Hepatocyte (in vitro differentiated cells): ENCODE measurements at regions not wholly inside any gene's neighbourhood (a gene's known extent, or its start where the extent isn't known, plus 50 kb on each side); places are given as distances from the start of the nearest gene placed in this dataset.
A peak's percentile ranks its signal among the peaks of the same experiment; 100 is the strongest.

Experiments used
- DNase-seq: peaks from one replicate; pipeline ENCODE4 v3.0.0-alpha.2; 2016; ENCODE audit warnings: low spot score
- H2AFZ ChIP-seq: fragments of 200-600 bp; sonication (generic); 2 replicates; pipeline ENCODE4 v1.6.0; 2016; ENCODE audit warnings: antibody characterized with exemption, mild to moderate bottlenecking
- H3K27ac ChIP-seq: fragments of 200-600 bp; sonication (generic); 2 replicates; pipeline ENCODE4 v1.5.1; 2016; ENCODE audit warnings: mild to moderate bottlenecking
- H3K27me3 ChIP-seq: fragments of 200-600 bp; sonication (generic); 2 replicates; pipeline ENCODE4 v1.6.1; 2016
- H3K36me3 ChIP-seq: fragments of 200-600 bp; sonication (generic); replicated peaks from 2 replicates; pipeline ENCODE4 v1.5.1; 2016; ENCODE audit warnings: low read depth; ENCODE audit not compliant: insufficient read depth
- H3K4me1 ChIP-seq: fragments of 200-600 bp; sonication (generic); 2 replicates; pipeline ENCODE4 v1.5.1; 2016; ENCODE audit warnings: mild to moderate bottlenecking, moderate library complexity; ENCODE audit not compliant: insufficient read depth
- H3K4me2 ChIP-seq: fragments of 200-600 bp; sonication (generic); 2 replicates; pipeline ENCODE4 v1.6.0; 2016
- H3K4me3 ChIP-seq: fragments of 200-600 bp; sonication (generic); 2 replicates; pipeline ENCODE4 v1.5.1; 2016; ENCODE audit warnings: mild to moderate bottlenecking
- H3K79me2 ChIP-seq: fragments of 200-600 bp; sonication (generic); 2 replicates; pipeline ENCODE4 v1.6.0; 2017; ENCODE audit warnings: mild to moderate bottlenecking
- H3K9me2 ChIP-seq: fragments of 200-600 bp; sonication (generic); replicated peaks from 2 replicates; pipeline ENCODE4 v1.6.0; 2017; ENCODE audit warnings: mild to moderate bottlenecking; ENCODE audit not compliant: insufficient read depth
- H3K9me3 ChIP-seq: fragments of 200-600 bp; sonication (generic); 2 replicates; pipeline ENCODE4 v1.5.1; 2016; ENCODE audit warnings: low read depth, mild to moderate bottlenecking
- H4K20me1 ChIP-seq: fragments of 200-600 bp; sonication (generic); 2 replicates; pipeline ENCODE4 v1.6.0; 2016; ENCODE audit warnings: mild to moderate bottlenecking; ENCODE audit not compliant: insufficient read depth, poor library complexity, severe bottlenecking
- CTCF ChIP-seq: fragments of 200-600 bp; sonication (generic); IDR thresholded peaks from 2 replicates; pipeline ENCODE4 v1.5.1; 2016; ENCODE audit warnings: antibody characterized with exemption, mild to moderate bottlenecking; ENCODE audit not compliant: poor library complexity
- EZH2 ChIP-seq: fragments of 200-600 bp; sonication (generic); IDR thresholded peaks from 2 replicates; pipeline ENCODE4 v1.6.1; 2016; ENCODE audit warnings: antibody characterized with exemption, mild to moderate bottlenecking, borderline replicate concordance
- EZH2phosphoT487 ChIP-seq: fragments of 200-600 bp; sonication (generic); IDR thresholded peaks from one replicate; pipeline ENCODE4 v1.6.1; 2018; ENCODE audit warnings: antibody characterized with exemption, mild to moderate bottlenecking, low read depth, moderate library complexity; ENCODE audit not compliant: unreplicated experiment, severe bottlenecking
- WGBS: methylation state at CpG from one replicate; pipeline ENCODE4 v1.1.6; 2016; ENCODE audit warnings: low lambda C conversion rate; ENCODE audit errors: missing lambda C conversion rate; 5-methylcytosine and 5-hydroxymethylcytosine counted together

DNA sequence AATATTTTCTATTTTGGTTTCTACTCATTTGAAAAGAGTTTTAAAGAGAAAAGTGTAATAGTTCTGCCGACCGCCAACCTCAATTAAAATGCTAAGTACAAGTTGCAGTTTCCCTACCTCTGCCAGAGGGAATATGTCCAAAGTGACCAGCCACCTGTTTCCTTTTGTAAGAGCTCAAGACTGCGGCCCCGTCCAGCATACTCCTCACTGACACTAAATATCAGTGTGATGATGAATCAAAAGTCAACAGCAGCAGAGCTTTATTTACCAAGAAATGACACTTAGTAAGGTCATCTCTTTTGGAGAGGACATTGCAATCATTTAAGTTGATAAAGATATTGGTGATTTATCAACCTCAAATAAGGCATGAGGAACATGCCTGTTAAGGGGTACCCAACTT, 57.4 kb upstream of the NRIP1 start:
- no peak overlapping the region for H3K4me3 ChIP-seq
- H3K9me2 ChIP-seq: no peaks in the 10 kb centered on the region
- H3K9me3 ChIP-seq: no peaks in the 10 kb centered on the region
- H3K79me2 ChIP-seq: no peaks in the 10 kb centered on the region
- H4K20me1 ChIP-seq: no peaks in the 10 kb centered on the region
- peak overlapping the region; percentile 67 for H3K27ac ChIP-seq
- TF ChIP-seq EZH2phosphoT487 (no peak), CTCF (no peak), EZH2 (no peak)
- DNase-seq: peak; percentile 22
- peak overlapping the region; percentile 47 for H2AFZ ChIP-seq
- H3K36me3 ChIP-seq: no peaks in the 10 kb centered on the region
- peak overlapping the region; percentile 24 for H3K4me2 ChIP-seq
- H3K4me1 ChIP-seq: peaks cover 11% of the 10 kb centered on the region
- no peaks in the 10 kb centered on the region for H3K27me3 ChIP-seq
- 43% methylated on average over 4 of the region's 4 CpGs for WGBS

DNA sequence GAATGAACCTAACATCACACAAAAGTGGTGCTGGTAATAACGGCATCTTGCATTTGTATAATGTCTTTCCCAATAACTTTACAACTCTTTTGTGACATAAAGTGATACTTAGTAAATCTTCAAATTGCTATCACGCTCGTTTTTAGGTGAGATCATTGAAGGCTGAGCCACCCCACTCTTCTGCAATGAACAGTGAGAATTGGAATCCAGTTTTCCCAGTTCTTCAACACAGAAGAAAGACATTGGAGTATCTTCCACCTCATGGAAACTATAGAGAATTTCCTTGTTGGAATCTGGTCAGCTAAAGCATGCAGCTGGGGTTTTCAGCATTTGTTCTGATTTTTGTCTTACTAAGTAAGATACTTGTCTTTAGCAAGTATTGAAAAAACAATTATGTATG, 59.9 kb upstream of the NRIP1 start:
- no peaks in the 10 kb centered on the region for H3K79me2 ChIP-seq
- H3K27me3 ChIP-seq: no peaks in the 10 kb centered on the region
- TF ChIP-seq CTCF: no peak
- no peak for TF ChIP-seq EZH2
- no peaks in the 10 kb centered on the region for H3K36me3 ChIP-seq
- H3K27ac ChIP-seq: no peak overlapping the region
- H3K9me3 ChIP-seq: no peaks in the 10 kb centered on the region
- no peaks in the 10 kb centered on the region for H3K9me2 ChIP-seq
- DNase-seq: no peak
- peaks cover 11% of the 10 kb centered on the region for H3K4me1 ChIP-seq
- no peak overlapping the region for H3K4me3 ChIP-seq
- WGBS: 73% methylated on average over 3 of the region's 3 CpGs
- H3K4me2 ChIP-seq: no peak overlapping the region
- no peaks in the 10 kb centered on the region for H4K20me1 ChIP-seq
- H2AFZ ChIP-seq: no peak overlapping the region

GRCh38 chr21:15126948-15127347, 62.1 kb upstream of the NRIP1 start:
- no peak overlapping the region for H3K4me2 ChIP-seq
- H3K79me2 ChIP-seq: no peaks in the 10 kb centered on the region
- H3K27me3 ChIP-seq: no peaks in the 10 kb centered on the region
- H3K27ac ChIP-seq: no peak overlapping the region
- no peak overlapping the region for H3K4me3 ChIP-seq
- H3K9me2 ChIP-seq: no peaks in the 10 kb centered on the region
- 72% methylated on average over 3 of the region's 3 CpGs for WGBS
- H3K9me3 ChIP-seq: no peaks in the 10 kb centered on the region
- no peak for TF ChIP-seq EZH2phosphoT487
- no peak for TF ChIP-seq CTCF
- no peak for TF ChIP-seq EZH2
- H3K36me3 ChIP-seq: no peaks in the 10 kb centered on the region
- no peak overlapping the region for H2AFZ ChIP-seq
- no peaks in the 10 kb centered on the region for H4K20me1 ChIP-seq
- no peak for DNase-seq
- peaks cover 9% of the 10 kb centered on the region for H3K4me1 ChIP-seq

GRCh38 chr21:15127437-15127836, 62.6 kb upstream of the NRIP1 start:
- H2AFZ ChIP-seq: no peak overlapping the region
- H3K9me2 ChIP-seq: no peaks in the 10 kb centered on the region
- no peaks in the 10 kb centered on the region for H3K27me3 ChIP-seq
- no peak overlapping the region for H3K4me3 ChIP-seq
- H3K4me1 ChIP-seq: peaks cover 4% of the 10 kb centered on the region
- no peaks in the 10 kb centered on the region for H3K9me3 ChIP-seq
- H3K36me3 ChIP-seq: no peaks in the 10 kb centered on the region
- H3K79me2 ChIP-seq: no peaks in the 10 kb centered on the region
- DNase-seq: no peak
- no peak overlapping the region for H3K27ac ChIP-seq
- no peak for TF ChIP-seq EZH2
- no peak for TF ChIP-seq CTCF
- TF ChIP-seq EZH2phosphoT487: no peak
- no peaks in the 10 kb centered on the region for H4K20me1 ChIP-seq
- no peak overlapping the region for H3K4me2 ChIP-seq
